A673 (cell line): ENCODE measurements at regions not wholly inside any gene's neighbourhood (a gene's known extent, or its start where the extent isn't known, plus 50 kb on each side); places are given as distances from the start of the nearest gene placed in this dataset.

Experiments used
- EZH2 ChIP-seq: fragments of 200-600 bp; sonication (generic); IDR thresholded peaks from 2 replicates; pipeline ENCODE4 v1.6.1; 2017; ENCODE audit warnings: borderline replicate concordance, low read depth, mild to moderate bottlenecking, mixed read lengths, antibody characterized with exemption, low read length; ENCODE audit not compliant: poor library complexity, severe bottlenecking
- TF ChIP-seq, protein P1 (sequence below): fragments of 300-800, 200-600 bp; sonication (generic); conservative IDR thresholded peaks from 2 replicates; pipeline ENCODE4 v1.5.1; 2017; ENCODE audit warnings: low read depth, mild to moderate bottlenecking, antibody characterized with exemption, low read length, moderate library complexity, mixed read lengths

DNA sequence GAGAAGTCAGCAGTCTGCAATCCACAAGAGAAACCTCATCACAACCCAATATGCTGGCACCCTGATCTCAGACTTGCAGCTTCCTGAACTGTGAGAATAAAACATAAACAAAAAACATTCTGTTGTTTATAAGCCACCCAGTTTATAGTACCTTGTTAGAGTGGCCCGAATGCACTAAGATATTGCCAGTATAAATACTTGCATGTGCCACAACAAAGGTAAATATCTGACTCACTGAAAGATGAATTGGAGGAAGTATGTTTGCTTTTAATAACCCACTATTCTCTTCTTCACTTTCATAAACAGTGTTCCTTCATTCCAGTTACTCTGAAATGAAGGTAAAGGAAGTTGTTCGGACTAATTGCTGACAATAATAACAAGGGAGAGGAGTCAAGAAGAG lies 1163.4 kb upstream of the CDH6 start:
- TF ChIP-seq, protein P1, sequence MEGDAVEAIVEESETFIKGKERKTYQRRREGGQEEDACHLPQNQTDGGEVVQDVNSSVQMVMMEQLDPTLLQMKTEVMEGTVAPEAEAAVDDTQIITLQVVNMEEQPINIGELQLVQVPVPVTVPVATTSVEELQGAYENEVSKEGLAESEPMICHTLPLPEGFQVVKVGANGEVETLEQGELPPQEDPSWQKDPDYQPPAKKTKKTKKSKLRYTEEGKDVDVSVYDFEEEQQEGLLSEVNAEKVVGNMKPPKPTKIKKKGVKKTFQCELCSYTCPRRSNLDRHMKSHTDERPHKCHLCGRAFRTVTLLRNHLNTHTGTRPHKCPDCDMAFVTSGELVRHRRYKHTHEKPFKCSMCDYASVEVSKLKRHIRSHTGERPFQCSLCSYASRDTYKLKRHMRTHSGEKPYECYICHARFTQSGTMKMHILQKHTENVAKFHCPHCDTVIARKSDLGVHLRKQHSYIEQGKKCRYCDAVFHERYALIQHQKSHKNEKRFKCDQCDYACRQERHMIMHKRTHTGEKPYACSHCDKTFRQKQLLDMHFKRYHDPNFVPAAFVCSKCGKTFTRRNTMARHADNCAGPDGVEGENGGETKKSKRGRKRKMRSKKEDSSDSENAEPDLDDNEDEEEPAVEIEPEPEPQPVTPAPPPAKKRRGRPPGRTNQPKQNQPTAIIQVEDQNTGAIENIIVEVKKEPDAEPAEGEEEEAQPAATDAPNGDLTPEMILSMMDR = no peak
- no peak for TF ChIP-seq EZH2
